ENCODE measurements at regions not wholly inside any gene's neighbourhood (a gene's known extent, or its start where the extent isn't known, plus 50 kb on each side); places are given as distances from the start of the nearest gene placed in this dataset.

- no peak overlapping the region for H3K4me3 ChIP-seq
- no peak for DNase-seq (ENCODE audit: low spot score)
- H3K27ac ChIP-seq, result no peak overlapping the region
- no peak for TF ChIP-seq CTCF (IDR thresholded peaks at IDR 0.05)
These were observed 1574.9 kb downstream of the HACE1 start for GRCh38 chr6:103284835-103285234.

GRCh38 chr6:103280417-103280816 lies 1579.3 kb downstream of the HACE1 start:
- TF ChIP-seq CTCF (IDR thresholded peaks at IDR 0.05), result no peak
- no peak overlapping the region for H3K4me3 ChIP-seq
- no peak overlapping the region for H3K27ac ChIP-seq
- no peak for DNase-seq (ENCODE audit: low spot score)

GRCh38 chr6:103277936-103278335 lies 1581.8 kb downstream of the HACE1 start:
- H3K4me3 ChIP-seq, result no peak overlapping the region
- H3K27ac ChIP-seq, result no peak overlapping the region
- no peak for DNase-seq (ENCODE audit: low spot score)
- TF ChIP-seq CTCF (IDR thresholded peaks at IDR 0.05), result no peak

- DNase-seq (ENCODE audit: low spot score), result no peak
- TF ChIP-seq CTCF (IDR thresholded peaks at IDR 0.05), result no peak
- Histone ChIP-seq H3K4me3 (no peak overlapping the region), H3K27ac (no peak overlapping the region)
These were observed 1586.7 kb downstream of the HACE1 start for GRCh38 chr6:103273048-103273447.

- TF ChIP-seq CTCF (IDR thresholded peaks at IDR 0.05), result no peak
- no peak overlapping the region for H3K4me3 ChIP-seq
- DNase-seq (ENCODE audit: low spot score), result no peak
- H3K27ac ChIP-seq, result no peak overlapping the region
These were observed 1590.1 kb downstream of the HACE1 start for GRCh38 chr6:103269581-103269980.

- no peak for DNase-seq (ENCODE audit: low spot score)
- no peak for TF ChIP-seq CTCF (IDR thresholded peaks at IDR 0.05)
- Histone ChIP-seq H3K27ac (no peak overlapping the region), H3K4me3 (no peak overlapping the region)
These were observed 1591.4 kb downstream of the HACE1 start for GRCh38 chr6:103268335-103268734.

- TF ChIP-seq CTCF (IDR thresholded peaks at IDR 0.05), result no peak
- no peak for DNase-seq (ENCODE audit: low spot score)
- Histone ChIP-seq H3K27ac (no peak overlapping the region), H3K4me3 (no peak overlapping the region)
These were observed 1595.7 kb downstream of the HACE1 start for GRCh38 chr6:103264020-103264419.
